Thoracic aorta (tissue), 2 donors: ENCODE measurements at regions not wholly inside any gene's neighbourhood (a gene's known extent, or its start where the extent isn't known, plus 50 kb on each side); places are given as distances from the start of the nearest gene placed in this dataset.

Experiments used
- ATAC-seq: fragments of 150-250 bp; one replicate; pipeline ENCODE4 v1.8.0; 2017; ENCODE audit warnings: low read depth; ENCODE audit not compliant: insufficient number of reproducible peaks, low FRiP score
- DNase-seq: peaks from one replicate; pipeline ENCODE4 v3.0.0-alpha.2; 2020; ENCODE audit warnings: low spot score
- H3K27ac ChIP-seq, 2 donors: fragments of 200-600 bp; sonication (generic); 1 replicate in 1 of 2; 2 replicates in 1 of 2; pipeline ENCODE4 v1.5.1; 2016; ENCODE audit warnings: mild to moderate bottlenecking in 2 of 2, moderate library complexity in 2 of 2
- H3K27me3 ChIP-seq: fragments of 200-600 bp; sonication (generic); replicated peaks from 2 replicates; pipeline ENCODE4 v1.6.0; 2016; ENCODE audit warnings: mild to moderate bottlenecking; ENCODE audit not compliant: insufficient read depth
- H3K36me3 ChIP-seq: fragments of 200-600 bp; sonication (generic); one replicate; pipeline ENCODE4 v1.5.1; 2016
- H3K4me1 ChIP-seq, 2 donors: fragments of 200-600 bp; sonication (generic); 1 replicate in 1 of 2; 2 replicates in 1 of 2; pipeline versions ENCODE4 v1.5.1 to v1.6.0; 2016; ENCODE audit warnings: low read depth in 2 of 2, mild to moderate bottlenecking in 1 of 2; ENCODE audit not compliant: control insufficient read depth in 1 of 2
- H3K4me3 ChIP-seq: fragments of 200-600 bp; sonication (generic); 2 replicates; pipeline ENCODE4 v1.5.1; 2016; ENCODE audit warnings: mild to moderate bottlenecking
- H3K9me3 ChIP-seq: fragments of 200-600 bp; sonication (generic); 2 replicates; pipeline ENCODE4 v1.5.1; 2016
- TF ChIP-seq, protein P1 (sequence below): fragments of 200-600 bp; sonication (generic); IDR thresholded peaks from one replicate; pipeline ENCODE4 v1.5.1; 2019; ENCODE audit warnings: antibody characterized with exemption

DNA sequence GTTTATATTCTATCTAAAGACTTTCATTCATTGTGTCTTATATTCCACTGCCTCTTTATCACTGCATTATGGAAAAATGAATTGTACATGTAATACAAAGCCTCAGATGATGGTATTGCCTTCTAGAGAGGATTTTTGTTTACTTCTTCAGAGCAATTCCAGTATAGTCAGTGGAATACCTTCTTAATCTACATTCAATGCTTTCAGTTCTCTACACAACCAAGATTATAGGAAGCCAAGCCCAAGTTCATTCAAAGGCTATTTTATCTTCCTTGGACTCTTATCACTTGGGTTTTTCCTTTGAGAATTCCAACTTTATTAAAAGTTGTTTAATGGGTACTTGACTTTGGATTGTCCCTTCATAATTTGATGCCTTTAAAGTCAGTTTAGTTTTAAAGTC, 1971.0 kb upstream of the FLRT2 start:
- no peak for ATAC-seq
- no peak for DNase-seq
- Histone ChIP-seq H3K27me3 (no peaks in the 10 kb centered on the region), H3K4me3 (no peak overlapping the region), H3K36me3 (no peaks in the 10 kb centered on the region), H3K9me3 (no peaks in the 10 kb centered on the region), H3K27ac (no peak overlapping the region), H3K4me1 (no peaks in the 10 kb centered on the region)
- TF ChIP-seq, protein P1, sequence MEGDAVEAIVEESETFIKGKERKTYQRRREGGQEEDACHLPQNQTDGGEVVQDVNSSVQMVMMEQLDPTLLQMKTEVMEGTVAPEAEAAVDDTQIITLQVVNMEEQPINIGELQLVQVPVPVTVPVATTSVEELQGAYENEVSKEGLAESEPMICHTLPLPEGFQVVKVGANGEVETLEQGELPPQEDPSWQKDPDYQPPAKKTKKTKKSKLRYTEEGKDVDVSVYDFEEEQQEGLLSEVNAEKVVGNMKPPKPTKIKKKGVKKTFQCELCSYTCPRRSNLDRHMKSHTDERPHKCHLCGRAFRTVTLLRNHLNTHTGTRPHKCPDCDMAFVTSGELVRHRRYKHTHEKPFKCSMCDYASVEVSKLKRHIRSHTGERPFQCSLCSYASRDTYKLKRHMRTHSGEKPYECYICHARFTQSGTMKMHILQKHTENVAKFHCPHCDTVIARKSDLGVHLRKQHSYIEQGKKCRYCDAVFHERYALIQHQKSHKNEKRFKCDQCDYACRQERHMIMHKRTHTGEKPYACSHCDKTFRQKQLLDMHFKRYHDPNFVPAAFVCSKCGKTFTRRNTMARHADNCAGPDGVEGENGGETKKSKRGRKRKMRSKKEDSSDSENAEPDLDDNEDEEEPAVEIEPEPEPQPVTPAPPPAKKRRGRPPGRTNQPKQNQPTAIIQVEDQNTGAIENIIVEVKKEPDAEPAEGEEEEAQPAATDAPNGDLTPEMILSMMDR: no peak

DNA sequence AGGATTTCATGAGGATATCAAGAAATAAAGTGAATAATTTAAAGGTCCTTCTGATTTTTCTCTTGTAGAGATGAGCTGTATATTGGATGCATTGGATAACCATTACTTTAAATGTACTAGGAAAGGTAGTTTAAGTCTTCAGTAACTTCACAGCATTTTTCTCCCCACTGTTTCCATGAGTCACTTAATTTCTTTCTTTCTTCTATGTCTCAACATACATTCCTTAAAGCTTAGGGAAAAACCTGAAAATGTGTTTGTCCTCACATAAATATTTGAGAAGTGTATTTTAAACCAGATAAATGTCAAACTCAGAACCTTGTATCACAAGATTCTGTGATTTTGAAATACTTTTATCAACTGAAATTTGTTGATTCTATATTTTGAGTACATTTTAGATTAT, 1970.2 kb upstream of the FLRT2 start:
- Histone ChIP-seq H3K4me1 (no peaks in the 10 kb centered on the region), H3K27me3 (no peaks in the 10 kb centered on the region), H3K4me3 (no peak overlapping the region), H3K9me3 (no peaks in the 10 kb centered on the region), H3K27ac (no peak overlapping the region), H3K36me3 (no peaks in the 10 kb centered on the region)
- TF ChIP-seq, protein P1: no peak
- ATAC-seq (no peak), DNase-seq (no peak)

DNA sequence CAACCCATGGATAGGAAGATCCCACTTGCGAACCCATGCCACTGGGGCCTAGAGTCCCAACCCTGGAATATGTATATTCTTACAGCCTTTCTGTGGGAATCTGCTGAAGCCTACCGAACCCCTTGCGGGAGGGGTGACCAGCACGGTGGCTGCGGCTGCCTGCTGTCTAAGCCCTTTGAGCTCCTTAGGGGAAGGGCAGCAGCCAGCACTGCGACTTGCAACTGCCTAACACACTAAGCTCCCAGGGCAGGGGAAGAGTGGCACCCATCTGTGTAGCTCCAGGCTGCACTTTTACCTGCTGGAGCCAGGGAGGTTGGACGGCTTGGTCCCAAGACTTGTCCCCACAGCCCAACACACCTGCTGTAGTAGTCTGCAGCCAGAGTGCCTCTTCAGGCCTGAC, 1968.7 kb upstream of the FLRT2 start:
- H3K27ac ChIP-seq: no peak overlapping the region
- DNase-seq (no peak), ATAC-seq (no peak)
- H3K27me3 ChIP-seq: no peaks in the 10 kb centered on the region
- TF ChIP-seq, protein P1: no peak
- H3K4me1 ChIP-seq: no peaks in the 10 kb centered on the region
- H3K9me3 ChIP-seq: no peaks in the 10 kb centered on the region
- H3K36me3 ChIP-seq: no peaks in the 10 kb centered on the region
- H3K4me3 ChIP-seq: no peak overlapping the region

DNA sequence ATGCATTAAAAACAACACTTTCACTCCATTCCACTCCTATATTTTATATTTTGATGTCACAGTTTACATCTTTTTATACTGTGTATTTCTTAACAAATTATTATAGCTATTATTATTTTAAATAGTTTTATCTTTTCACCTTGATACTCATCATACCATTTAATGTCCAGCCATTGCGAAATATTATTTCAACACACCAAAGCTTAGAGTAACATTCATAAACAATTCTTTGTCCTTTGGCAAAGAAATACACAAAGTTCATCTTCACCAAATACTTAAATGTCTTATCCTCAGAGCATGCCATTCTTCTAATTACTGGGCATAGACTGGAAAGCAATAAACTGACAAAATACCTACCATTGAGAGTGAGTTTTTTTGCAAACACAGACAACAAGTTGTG, 1963.4 kb upstream of the FLRT2 start:
- H3K36me3 ChIP-seq: no peaks in the 10 kb centered on the region
- H3K9me3 ChIP-seq: no peaks in the 10 kb centered on the region
- ATAC-seq: no peak
- H3K4me1 ChIP-seq: no peaks in the 10 kb centered on the region
- H3K27ac ChIP-seq: no peak overlapping the region
- TF ChIP-seq, protein P1: no peak
- DNase-seq: no peak
- no peak overlapping the region for H3K4me3 ChIP-seq
- H3K27me3 ChIP-seq: no peaks in the 10 kb centered on the region

DNA sequence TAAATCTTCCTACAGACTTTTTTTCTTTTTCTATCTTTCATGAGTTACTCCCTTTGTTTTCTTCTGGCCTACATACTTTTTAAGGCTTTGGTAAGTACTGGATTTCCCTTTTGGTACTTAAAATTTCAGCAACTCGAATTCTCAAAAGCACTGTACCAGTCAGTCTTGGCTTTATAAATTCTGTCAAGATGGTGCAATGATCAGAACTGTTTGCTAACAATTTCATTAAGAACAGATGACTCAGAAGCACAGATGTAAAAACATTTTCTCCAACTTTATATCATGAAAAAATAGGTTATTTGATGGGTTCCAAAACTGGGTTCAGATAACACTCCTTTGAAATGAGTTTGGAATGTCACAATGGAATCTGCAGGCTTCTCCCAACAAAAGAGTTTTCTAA, 1961.8 kb upstream of the FLRT2 start:
- TF ChIP-seq, protein P1: no peak
- no peak overlapping the region for H3K27ac ChIP-seq
- no peaks in the 10 kb centered on the region for H3K4me1 ChIP-seq
- H3K9me3 ChIP-seq: no peaks in the 10 kb centered on the region
- no peak overlapping the region for H3K4me3 ChIP-seq
- no peaks in the 10 kb centered on the region for H3K36me3 ChIP-seq
- ATAC-seq: no peak
- DNase-seq: no peak
- H3K27me3 ChIP-seq: no peaks in the 10 kb centered on the region
